ENCODE measurements at regions not wholly inside any gene's neighbourhood (a gene's known extent, or its start where the extent isn't known, plus 50 kb on each side); places are given as distances from the start of the nearest gene placed in this dataset.

GRCh38 chr10:104580774-104581675 lies 60.1 kb upstream of the SORCS3 start:
- H3K4me1 Mint-ChIP-seq, result no peaks in the 10 kb centered on the region
- H3K9me3 Mint-ChIP-seq, result no peaks in the 10 kb centered on the region
- H3K27ac Mint-ChIP-seq, result no peak overlapping the region
- peak; percentile 90 for DNase-seq
- no peak overlapping the region for H3K4me3 Mint-ChIP-seq
- H3K27me3 Mint-ChIP-seq, result peaks cover 9% of the 10 kb centered on the region
- intact Hi-C loops (cut with micrococcal nuclease), result loop anchor here (2.0 kb wide), 1 partner anchor 344 kb away; no protein-coding TSS in a partner anchor
- no peaks in the 10 kb centered on the region for H3K36me3 Mint-ChIP-seq (ENCODE audit: low read depth)

GRCh38 chr10:104581884-104582601 lies 59.0 kb upstream of the SORCS3 start:
- no peaks in the 10 kb centered on the region for H3K36me3 Mint-ChIP-seq (ENCODE audit: low read depth)
- H3K4me1 Mint-ChIP-seq, result no peaks in the 10 kb centered on the region
- no peaks in the 10 kb centered on the region for H3K9me3 Mint-ChIP-seq
- intact Hi-C loops (cut with micrococcal nuclease), result loop anchor here (2.0 kb wide), 1 partner anchor 343 kb away; no protein-coding TSS in a partner anchor
- H3K27ac Mint-ChIP-seq, result no peak overlapping the region
- no peak for DNase-seq
- H3K4me3 Mint-ChIP-seq, result no peak overlapping the region
- H3K27me3 Mint-ChIP-seq, result peaks cover 9% of the 10 kb centered on the region

- Mint-ChIP-seq H3K27ac (no peak overlapping the region), H3K36me3 (ENCODE audit: low read depth) (no peaks in the 10 kb centered on the region), H3K9me3 (no peaks in the 10 kb centered on the region), H3K4me1 (no peaks in the 10 kb centered on the region), H3K27me3 (peaks cover 9% of the 10 kb centered on the region), H3K4me3 (no peak overlapping the region)
- no peak for DNase-seq
- intact Hi-C loops (cut with micrococcal nuclease), result no loop called here
Observed at GRCh38 chr10:104582602-104582951, 58.5 kb upstream of the SORCS3 start.

- no peaks in the 10 kb centered on the region for H3K9me3 Mint-ChIP-seq
- no peak overlapping the region for H3K4me3 Mint-ChIP-seq
- peaks cover 9% of the 10 kb centered on the region for H3K27me3 Mint-ChIP-seq
- DNase-seq, result no peak
- intact Hi-C loops (cut with micrococcal nuclease), result no loop called here
- H3K27ac Mint-ChIP-seq, result no peak overlapping the region
- no peaks in the 10 kb centered on the region for H3K4me1 Mint-ChIP-seq
- no peaks in the 10 kb centered on the region for H3K36me3 Mint-ChIP-seq (ENCODE audit: low read depth)
Observed at GRCh38 chr10:104582966-104583365, 58.1 kb upstream of the SORCS3 start.

GRCh38 chr10:104584541-104584940 lies 56.5 kb upstream of the SORCS3 start:
- no peak overlapping the region for H3K27ac Mint-ChIP-seq
- H3K4me3 Mint-ChIP-seq, result no peak overlapping the region
- no peak for DNase-seq
- no peaks in the 10 kb centered on the region for H3K36me3 Mint-ChIP-seq (ENCODE audit: low read depth)
- H3K9me3 Mint-ChIP-seq, result no peaks in the 10 kb centered on the region
- peaks cover 13% of the 10 kb centered on the region for H3K27me3 Mint-ChIP-seq
- no peaks in the 10 kb centered on the region for H3K4me1 Mint-ChIP-seq
- intact Hi-C loops (cut with micrococcal nuclease), result no loop called here

GRCh38 chr10:104587751-104588150 lies 53.3 kb upstream of the SORCS3 start:
- no peak for DNase-seq
- Mint-ChIP-seq H3K4me3 (no peak overlapping the region), H3K27ac (no peak overlapping the region), H3K9me3 (no peaks in the 10 kb centered on the region), H3K4me1 (no peaks in the 10 kb centered on the region), H3K27me3 (peaks cover 7% of the 10 kb centered on the region), H3K36me3 (ENCODE audit: low read depth) (no peaks in the 10 kb centered on the region)
- intact Hi-C loops (cut with micrococcal nuclease), result no loop called here

- Mint-ChIP-seq H3K36me3 (ENCODE audit: low read depth) (no peaks in the 10 kb centered on the region), H3K4me1 (no peaks in the 10 kb centered on the region), H3K27me3 (peaks cover 8% of the 10 kb centered on the region), H3K9me3 (no peaks in the 10 kb centered on the region), H3K27ac (no peak overlapping the region), H3K4me3 (no peak overlapping the region)
- DNase-seq, result no peak
- intact Hi-C loops (cut with micrococcal nuclease), result no loop called here
Observed at GRCh38 chr10:104589431-104589830, 51.7 kb upstream of the SORCS3 start.

- H3K4me3 Mint-ChIP-seq, result no peak overlapping the region
- no peaks in the 10 kb centered on the region for H3K36me3 Mint-ChIP-seq (ENCODE audit: low read depth)
- no peaks in the 10 kb centered on the region for H3K4me1 Mint-ChIP-seq
- H3K27me3 Mint-ChIP-seq, result peaks cover 8% of the 10 kb centered on the region
- no peak for DNase-seq
- H3K9me3 Mint-ChIP-seq, result no peaks in the 10 kb centered on the region
- no peak overlapping the region for H3K27ac Mint-ChIP-seq
- intact Hi-C loops (cut with micrococcal nuclease), result no loop called here
Observed at GRCh38 chr10:104589871-104590270, 51.2 kb upstream of the SORCS3 start.

Data from activated CD4-positive, alpha-beta T cell treated with anti-CD3 and anti-CD28 coated beads, Interleukin-2, amount 10 ng/mL, durations not matched to agents 24 days and 14 days (primary cell).